HG03520 (cell line): ENCODE measurements at regions not wholly inside any gene's neighbourhood (a gene's known extent, or its start where the extent isn't known, plus 50 kb on each side); places are given as distances from the start of the nearest gene placed in this dataset.
"Not testable (repeated sequence)": the region's sequence is repeated elsewhere in the genome, so short reads cannot be mapped to it uniquely, and the experiment has no call there.

Experiments
- ATAC-seq: cut with Tn5 transposase; IDR thresholded peaks from one replicate; pipeline ENCODE4 v1.9.1; 2021; ENCODE audit warnings: mild to moderate bottlenecking, moderate library complexity; ENCODE audit not compliant: unreplicated experiment

DNA sequence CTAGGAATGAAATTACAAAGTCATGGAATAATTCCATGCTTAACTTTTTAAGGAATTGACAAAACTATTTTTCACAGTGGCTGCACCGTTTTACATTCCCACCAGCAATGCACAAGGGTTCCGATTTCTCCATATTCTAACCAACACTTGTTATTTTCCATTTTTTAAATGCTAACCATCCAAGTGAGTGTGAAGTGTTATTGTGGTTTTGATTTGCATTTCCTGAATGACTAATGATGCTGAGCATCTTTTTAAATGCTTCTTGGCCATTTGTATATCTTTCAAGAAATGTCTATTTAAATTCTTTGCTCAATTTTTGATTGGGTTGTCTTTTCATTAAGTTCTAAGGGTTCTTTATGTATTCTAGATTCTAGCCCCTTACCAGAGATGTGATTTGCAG is 479.5 kb upstream of the SMARCA2 start:
- no peak for ATAC-seq

DNA sequence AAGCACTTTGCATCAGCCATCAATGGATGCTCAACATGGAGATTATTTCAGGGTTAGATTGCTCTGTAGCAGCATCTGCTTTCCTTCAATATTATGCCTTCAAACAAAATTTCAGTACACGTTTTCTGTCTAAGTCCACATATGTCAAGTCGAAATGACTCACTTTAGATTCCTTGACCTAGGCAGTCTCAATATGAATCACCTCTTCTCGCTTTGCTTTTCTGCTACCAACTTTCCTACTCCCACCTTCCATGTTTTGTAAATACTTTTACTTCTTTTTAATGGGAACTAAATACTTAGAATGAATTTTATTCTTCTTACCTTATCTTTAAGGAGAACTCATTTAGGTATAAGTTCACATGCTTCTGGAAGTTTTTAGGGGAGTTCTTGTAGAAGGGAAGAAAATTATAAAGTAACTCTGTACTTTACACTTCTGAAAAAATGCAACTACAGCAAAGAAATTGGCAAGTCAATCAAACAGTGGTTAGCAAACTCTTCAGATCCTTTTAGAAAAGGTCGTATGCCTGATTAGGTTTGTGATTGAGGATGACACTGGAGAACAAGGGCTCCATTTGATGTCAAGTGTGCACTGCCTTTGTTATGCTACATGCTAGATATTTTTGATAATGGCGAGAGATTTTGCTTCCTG is 478.5 kb upstream of the SMARCA2 start:
- peak; percentile 74 for ATAC-seq

GRCh38 chr9:1538301-1538700 is 476.8 kb upstream of the SMARCA2 start:
- no peak for ATAC-seq

DNA sequence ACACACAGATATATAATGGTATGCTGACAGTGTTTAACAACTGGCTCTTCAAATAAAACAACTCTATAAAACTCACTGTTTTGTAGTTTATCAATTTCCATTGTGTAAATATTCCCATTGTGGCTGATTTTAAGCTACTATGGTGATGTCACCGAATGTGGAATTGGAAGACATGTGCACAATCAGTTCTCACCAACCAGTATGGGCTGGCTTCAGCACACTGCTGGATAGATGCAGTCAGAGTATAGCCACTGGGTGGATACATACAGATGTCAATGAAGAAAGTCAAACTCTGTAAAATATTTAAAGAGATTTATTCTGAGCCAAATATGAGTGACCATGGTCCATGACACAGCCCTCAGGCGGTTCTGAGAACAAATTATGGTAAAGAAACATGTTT is 475.9 kb upstream of the SMARCA2 start:
- no peak for ATAC-seq

GRCh38 chr9:1550636-1551035 is 464.5 kb upstream of the SMARCA2 start:
- ATAC-seq, result no peak

- ATAC-seq, result no peak
Observed at GRCh38 chr9:1554081-1555035, 460.8 kb upstream of the SMARCA2 start.

- ATAC-seq, result not testable (repeated sequence)
Observed at GRCh38 chr9:1558666-1559065, 456.5 kb upstream of the SMARCA2 start.

DNA sequence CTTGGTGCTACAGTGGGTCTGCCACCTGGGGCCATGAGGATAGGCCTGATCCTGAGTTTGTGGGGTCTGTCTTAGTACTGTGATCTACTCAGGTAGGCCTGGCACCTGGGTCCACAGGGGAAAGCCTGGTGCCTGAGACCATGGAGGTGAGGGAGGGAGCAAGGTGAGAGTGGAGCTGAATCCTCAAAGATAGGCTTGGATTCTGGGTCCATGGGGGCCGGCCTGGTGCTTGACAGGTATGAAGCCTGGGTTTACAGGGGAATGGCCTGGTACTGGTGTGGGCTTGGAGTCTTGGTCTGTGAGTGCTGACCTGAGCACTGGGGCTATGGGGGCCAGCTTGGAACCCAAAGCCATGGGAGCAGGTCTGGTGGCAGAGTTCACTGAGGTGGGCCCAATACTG is 439.2 kb upstream of the SMARCA2 start:
- ATAC-seq, result no peak

DNA sequence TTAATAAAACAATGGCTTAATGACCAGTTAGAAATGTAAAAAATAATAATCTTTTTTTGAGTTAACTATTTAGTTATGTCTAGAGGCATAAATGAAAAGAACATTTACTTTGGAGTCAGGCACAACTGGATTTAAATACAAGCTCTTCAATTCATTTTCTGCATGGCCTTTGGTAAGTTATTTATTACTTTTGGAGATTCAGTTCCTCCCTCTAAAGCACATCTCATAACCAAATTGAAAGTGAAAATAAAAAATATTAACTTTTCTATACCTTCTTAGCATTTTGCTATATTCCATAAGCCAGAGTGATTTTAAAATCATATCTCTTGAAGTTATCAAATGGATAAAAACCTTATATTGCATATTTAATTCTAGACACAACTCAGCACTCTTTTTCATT is 434.9 kb upstream of the SMARCA2 start:
- ATAC-seq, result peak; percentile 79

DNA sequence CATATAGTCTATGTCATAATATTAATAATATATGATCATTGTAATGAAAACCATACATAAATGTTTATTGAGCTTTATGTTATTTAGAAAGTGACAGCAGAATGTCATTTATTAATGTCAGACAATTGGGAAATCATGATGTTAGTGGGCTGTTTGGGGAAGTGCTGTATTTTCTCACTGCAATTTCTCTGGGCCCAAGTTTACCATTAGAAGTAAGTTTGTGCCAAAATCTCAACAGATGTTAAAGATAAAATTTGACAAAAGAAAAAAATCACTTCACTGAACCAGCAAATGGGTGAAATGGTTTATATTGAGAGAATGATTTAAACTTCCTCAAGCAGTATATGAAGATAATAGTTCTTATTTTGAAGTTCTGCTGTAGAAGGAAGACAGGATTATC is 433.2 kb upstream of the SMARCA2 start:
- no peak for ATAC-seq

DNA sequence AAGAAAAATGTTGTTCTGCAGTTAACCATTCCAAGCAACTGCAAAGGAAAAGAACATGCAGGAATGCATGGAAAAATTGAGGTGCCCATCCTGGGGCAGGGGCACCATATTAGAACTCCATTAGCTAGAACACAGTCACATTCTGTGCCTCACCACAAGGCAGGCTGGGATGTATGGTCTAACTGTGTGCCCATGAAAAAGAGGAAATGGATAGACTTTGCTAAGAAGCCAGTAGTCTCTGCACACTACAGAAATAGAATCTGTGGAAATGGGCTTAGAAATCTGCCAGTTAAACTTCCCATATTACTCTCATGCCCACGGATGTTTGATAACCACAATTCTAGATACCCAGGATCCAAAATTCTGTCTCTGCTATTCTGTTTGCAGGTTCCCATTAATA is 423.8 kb upstream of the SMARCA2 start:
- ATAC-seq, result no peak

GRCh38 chr9:1598270-1598669 is 416.9 kb upstream of the SMARCA2 start:
- ATAC-seq, result no peak

- ATAC-seq, result no peak
Observed at GRCh38 chr9:1599961-1600360, 415.2 kb upstream of the SMARCA2 start.

DNA sequence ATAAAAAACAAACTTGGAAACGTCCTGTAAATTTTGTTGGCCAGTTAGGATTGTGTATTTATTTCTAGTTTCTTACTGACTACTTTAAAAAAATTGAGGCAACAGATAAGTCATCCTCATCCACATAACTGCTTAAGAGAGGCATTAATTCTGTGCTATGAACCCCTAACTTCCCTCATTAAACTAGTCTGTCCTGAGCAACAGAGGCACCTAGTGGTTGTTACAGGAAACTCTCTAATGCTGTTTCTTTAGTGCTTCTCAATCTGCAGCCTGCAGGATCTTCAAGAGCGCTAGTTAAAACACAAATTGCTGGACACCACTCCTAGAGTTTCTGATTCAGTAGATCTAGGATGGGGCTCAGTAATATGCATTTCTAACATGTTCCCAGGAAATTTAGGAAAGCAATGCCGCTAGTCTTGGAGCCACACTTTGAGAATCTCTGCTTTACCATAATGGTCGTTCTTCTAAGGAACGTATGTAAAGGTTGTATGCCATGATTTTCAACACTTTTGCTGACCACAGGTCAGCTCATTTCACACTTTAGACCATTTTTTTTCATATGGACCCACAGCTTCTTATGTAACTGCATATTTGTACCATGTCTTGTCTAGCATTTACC is 410.1 kb upstream of the SMARCA2 start:
- ATAC-seq, result peak; percentile 72

- ATAC-seq, result no peak
Observed at GRCh38 chr9:1606253-1606652, 408.9 kb upstream of the SMARCA2 start.

DNA sequence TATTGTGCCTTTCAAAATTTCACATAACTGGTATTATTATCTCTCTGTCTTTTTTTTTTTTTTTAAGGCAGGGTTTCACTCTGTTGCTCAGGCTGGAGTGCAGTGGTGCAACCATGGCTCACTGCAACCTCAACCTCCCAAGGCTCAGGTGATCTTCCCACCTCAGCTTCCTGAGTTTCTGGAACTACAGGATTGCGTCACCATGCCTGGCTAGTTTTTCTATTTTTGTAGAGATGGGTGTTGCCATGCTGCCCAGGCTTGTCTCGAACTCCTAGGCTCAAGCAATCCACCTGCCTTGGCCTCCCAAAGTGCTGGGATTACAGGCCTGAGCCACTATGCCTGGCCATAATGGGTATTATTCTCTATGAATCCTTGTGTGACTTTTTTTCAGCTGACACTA is 402.3 kb upstream of the SMARCA2 start:
- no peak for ATAC-seq

DNA sequence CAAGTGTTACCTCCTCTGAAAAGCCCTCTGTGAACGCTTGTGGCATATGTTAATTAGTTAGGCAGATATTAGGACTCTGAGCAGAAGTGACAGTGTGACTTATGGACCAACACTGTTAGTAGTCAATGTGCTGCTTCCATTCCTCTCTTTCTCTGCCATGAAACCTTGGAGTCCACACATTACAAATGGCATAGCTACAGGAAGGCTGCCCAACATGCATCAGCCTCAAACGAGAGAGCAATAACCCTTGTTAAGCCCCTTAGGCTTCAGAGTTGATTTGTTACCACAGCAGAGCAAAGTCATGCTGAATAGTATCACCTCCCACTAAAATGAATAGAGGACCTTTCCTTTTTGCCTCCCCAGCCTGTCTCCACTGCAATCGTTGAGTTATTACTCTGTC is 397.7 kb upstream of the SMARCA2 start:
- no peak for ATAC-seq

DNA sequence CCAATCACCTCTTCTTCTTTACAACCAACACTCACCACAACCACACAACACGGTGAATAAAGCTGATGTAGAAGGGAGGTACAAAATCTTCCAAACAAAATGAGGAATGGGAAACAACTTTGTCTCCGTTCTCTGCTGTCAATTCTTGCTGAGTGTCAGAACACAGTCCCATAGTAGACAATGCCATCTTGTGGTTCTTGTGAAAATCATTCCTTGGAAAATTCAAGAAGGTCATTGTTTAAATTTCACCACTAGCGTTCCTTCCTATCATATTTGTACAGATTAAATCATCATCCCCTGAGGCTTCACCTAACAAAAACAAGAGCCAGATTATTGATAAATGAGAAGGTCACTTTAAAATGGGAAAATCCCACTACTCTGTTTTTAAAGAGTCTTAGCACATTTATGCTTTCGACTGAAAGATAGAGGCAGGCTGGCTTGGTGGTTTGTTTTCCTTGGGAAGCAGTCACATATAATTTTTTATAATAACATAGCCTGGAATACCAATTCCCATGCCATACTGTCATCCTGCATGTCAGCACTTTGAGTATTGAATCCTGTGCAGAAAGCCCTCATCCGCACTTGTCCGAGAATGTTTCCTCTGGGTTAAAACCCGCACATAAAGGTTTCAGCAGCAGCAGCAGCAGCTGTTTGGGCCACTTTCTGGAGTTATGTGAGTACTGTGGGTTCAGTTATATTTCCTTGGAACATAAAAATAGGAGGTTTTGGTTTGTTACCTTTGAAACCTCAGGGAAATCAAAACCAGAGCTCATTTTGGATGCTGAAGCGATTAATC is 395.0 kb upstream of the SMARCA2 start:
- no peak for ATAC-seq

DNA sequence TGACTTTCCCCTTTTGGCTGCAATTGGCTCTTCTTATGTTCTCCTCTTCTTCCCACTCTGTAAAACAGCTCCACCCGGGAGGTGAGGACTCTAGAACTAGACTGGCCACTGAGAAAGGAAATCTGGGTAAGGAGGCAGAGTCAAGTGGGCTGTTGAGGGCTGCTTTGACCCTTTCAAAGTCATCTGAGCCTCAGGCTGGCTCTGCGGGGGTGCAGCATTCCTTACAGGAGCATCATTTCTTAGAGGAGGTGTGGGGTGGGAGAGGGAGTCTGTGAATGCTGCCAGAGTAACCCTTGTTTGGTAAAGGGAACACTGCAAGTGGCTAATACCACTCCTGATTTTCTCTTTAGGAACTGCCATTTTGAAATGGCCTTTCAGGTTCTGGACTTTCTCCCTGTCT is 377.7 kb upstream of the SMARCA2 start:
- ATAC-seq, result no peak

DNA sequence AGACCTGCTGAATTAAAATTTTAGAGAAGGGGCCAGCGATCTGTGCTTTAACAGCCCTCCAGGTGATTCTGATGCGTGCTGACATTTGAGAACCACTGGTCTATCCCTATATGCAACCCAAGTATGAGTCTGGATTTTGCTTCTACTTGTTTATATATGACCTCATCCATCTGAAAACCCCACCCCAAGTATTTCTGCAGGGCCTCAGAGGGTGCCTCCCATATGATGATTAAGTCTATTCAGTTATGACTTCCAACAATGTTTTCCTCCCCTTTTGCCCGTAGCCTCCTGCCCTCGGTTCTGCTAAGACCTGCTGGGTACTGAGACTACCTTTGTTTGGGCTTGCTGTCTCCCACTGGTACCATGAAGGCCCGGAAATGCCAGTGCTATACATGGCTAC is 376.0 kb upstream of the SMARCA2 start:
- ATAC-seq, result no peak

- no peak for ATAC-seq
Observed at GRCh38 chr9:1647776-1648175, 367.4 kb upstream of the SMARCA2 start.
